ENCODE measurements at regions not wholly inside any gene's neighbourhood (a gene's known extent, or its start where the extent isn't known, plus 50 kb on each side); places are given as distances from the start of the nearest gene placed in this dataset.

DNA sequence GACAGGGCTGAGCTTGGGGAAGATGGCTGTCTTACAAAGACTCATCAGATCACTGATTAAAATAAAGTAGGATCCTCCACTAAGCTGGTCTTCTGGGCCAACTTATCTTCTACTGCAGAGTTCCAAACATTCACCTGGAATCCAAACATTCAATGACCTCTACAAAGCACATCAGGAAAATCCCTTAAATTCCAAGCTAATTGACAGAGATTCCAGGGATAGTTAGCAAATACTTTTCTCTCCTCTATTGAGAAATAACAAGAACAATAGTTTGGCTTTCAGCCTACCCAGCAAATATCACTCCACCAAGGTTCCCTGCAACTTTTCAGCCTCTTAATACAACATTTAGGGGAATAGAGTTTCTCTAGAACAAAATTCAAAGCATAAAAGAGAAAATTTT, 140.6 kb upstream of the LIFR start:
- no peaks in the 10 kb centered on the region for H4K20me1 ChIP-seq (replicated peaks in 1 of 2; ENCODE audit: control insufficient read depth in 1 of 2, insufficient read depth in 2 of 2, low read length in 2 of 2)
- no peaks in the 10 kb centered on the region for H3K79me2 ChIP-seq (ENCODE audit: control insufficient read depth in 1 of 2, insufficient read depth in 2 of 2, low read length in 2 of 2)
- no peak overlapping the region for H3K4me3 ChIP-seq (ENCODE audit: extremely low read depth in 1 of 4, insufficient read depth in 2 of 4, low read depth in 3 of 4, low read length in 4 of 4)
- CTCF ChIA-PET (ENCODE audit: partially characterized antibody): interaction anchor here (1.1 kb wide), 1 partner anchor 32 kb away, joined by 3 read pairs; no protein-coding TSS in a partner anchor
- H4K8ac ChIP-seq (ENCODE audit: extremely low read depth, insufficient read depth, low read length): no peak overlapping the region
- H3K23ac ChIP-seq (ENCODE audit: insufficient read length): no peak overlapping the region
- H3K56ac ChIP-seq (replicated peaks; ENCODE audit: insufficient read length, low read depth, low read length): no peak overlapping the region
- no peaks in the 10 kb centered on the region for H3K79me1 ChIP-seq (ENCODE audit: low read depth, low read length)
- H3K9ac ChIP-seq (replicated peaks in 1 of 4; ENCODE audit: extremely low read depth in 1 of 4, low read depth in 3 of 4, low read length in 3 of 4): no peak overlapping the region
- no peak overlapping the region for H3K4ac ChIP-seq (replicated peaks; ENCODE audit: insufficient read length, low read depth, low read length)
- no peaks in the 10 kb centered on the region for H3K36me3 ChIP-seq (ENCODE audit: control insufficient read depth in 2 of 4, insufficient read depth in 4 of 4, low read length in 3 of 4)
- no peak overlapping the region for H2AK5ac ChIP-seq (ENCODE audit: low read depth, low read length)
- H2BK20ac ChIP-seq (ENCODE audit: low read length): no peak overlapping the region
- POLR2A ChIA-PET (ENCODE audit: partially characterized antibody): no interaction called here
- H4K91ac ChIP-seq (replicated peaks; ENCODE audit: insufficient read length, low read length): no peak overlapping the region
- H3K14ac ChIP-seq (ENCODE audit: insufficient read length): no peak overlapping the region
- peaks cover 0 to 3% of the 10 kb centered on the region in 2 experiments; a peak in 1 of 4 replicates for H3K9me3 ChIP-seq (ENCODE audit: insufficient read depth in 2 of 2, low read depth in 1 of 2, low read length in 1 of 2)
- H3K18ac ChIP-seq (ENCODE audit: extremely low read depth, low read length): no peak overlapping the region
- DNase-seq (ENCODE audit: low read depth in 1 of 2, low spot score in 2 of 2) (no peak), FAIRE-seq (no peak)
- H2BK15ac ChIP-seq (ENCODE audit: low read length): no peak overlapping the region
- no peak overlapping the region for H2BK5ac ChIP-seq (ENCODE audit: low read depth, low read length)
- no peak overlapping the region for H2BK12ac ChIP-seq (ENCODE audit: low read depth, low read length)
- H3K27me3 ChIP-seq (replicated peaks in 1 of 4; ENCODE audit: control insufficient read depth in 3 of 4, extremely low read depth in 1 of 4, insufficient read depth in 3 of 4, low read length in 3 of 4): no peaks in the 10 kb centered on the region
- no peak overlapping the region for H4K5ac ChIP-seq (ENCODE audit: insufficient read length, low read depth, low read length)
- H3K4me1 ChIP-seq (replicated peaks in 1 of 4; ENCODE audit: control insufficient read depth in 3 of 4, insufficient read depth in 4 of 4, low read length in 3 of 4): no peaks in the 10 kb centered on the region
- H3K4me2 ChIP-seq (ENCODE audit: insufficient read depth in 1 of 2, low read depth in 2 of 2, low read length in 2 of 2): no peak overlapping the region
- no peak overlapping the region for H2BK120ac ChIP-seq (replicated peaks; ENCODE audit: low read depth, low read length)
- H2AFZ ChIP-seq (ENCODE audit: low read length): no peak overlapping the region
- no peak overlapping the region for H3K27ac ChIP-seq (ENCODE audit: low read depth, low read length)
- no peaks in the 10 kb centered on the region for H3K23me2 ChIP-seq (ENCODE audit: low read depth, low read length)
- TF ChIP-seq BRCA1 (IDR thresholded peaks at IDR 0.05; ENCODE audit: low read depth, low read length): no peak
- no peak for TF ChIP-seq JUND (IDR thresholded peaks at IDR 0.05; ENCODE audit: low read length)

Data from H1 (cell line).